HG02798 (cell line): ENCODE measurements at regions not wholly inside any gene's neighbourhood (a gene's known extent, or its start where the extent isn't known, plus 50 kb on each side); places are given as distances from the start of the nearest gene placed in this dataset.

Experiments used
- ATAC-seq: cut with Tn5 transposase; IDR thresholded peaks from one replicate; pipeline ENCODE4 v1.9.1; 2021; ENCODE audit warnings: mild to moderate bottlenecking; ENCODE audit not compliant: unreplicated experiment, poor library complexity

DNA sequence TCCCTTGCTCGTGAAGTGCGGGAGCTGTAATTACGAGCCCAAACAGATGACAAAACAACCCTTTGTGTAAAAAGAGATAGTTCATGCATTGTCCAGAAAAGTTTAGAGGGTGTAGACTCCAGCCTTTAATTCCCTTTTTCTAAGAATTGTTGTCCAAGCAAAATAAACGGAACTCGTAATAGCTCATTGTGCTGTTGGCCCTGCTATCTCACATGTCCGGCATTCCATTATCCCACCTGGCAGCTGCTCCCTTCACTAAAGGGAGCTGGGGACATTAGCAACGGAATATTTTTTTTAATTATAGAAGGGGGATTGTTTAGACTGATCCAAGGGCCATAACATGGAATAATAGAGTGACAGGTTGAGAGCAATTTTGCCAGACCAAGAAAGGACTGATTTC lies 277.5 kb upstream of the TBX3 start:
- no peak for ATAC-seq

DNA sequence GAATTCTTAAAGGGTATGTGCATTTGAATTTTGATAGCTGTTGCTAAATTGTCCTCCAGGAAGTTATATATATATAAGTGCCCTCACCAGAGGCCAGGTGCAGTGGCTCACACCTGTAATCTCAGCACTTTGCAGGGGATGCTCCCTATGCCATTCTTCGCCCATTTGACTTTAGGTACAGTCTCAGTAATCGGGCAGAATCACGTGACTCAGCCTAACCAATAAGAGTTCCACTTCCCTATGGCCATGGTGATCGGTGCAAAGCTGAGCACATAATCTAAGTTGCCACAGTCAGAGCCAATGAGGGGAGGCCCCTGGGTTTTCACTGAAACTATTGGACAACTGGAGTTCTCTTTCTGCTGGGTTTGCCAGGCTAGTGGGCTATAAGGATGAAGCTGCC lies 274.6 kb upstream of the TBX3 start:
- ATAC-seq = no peak

DNA sequence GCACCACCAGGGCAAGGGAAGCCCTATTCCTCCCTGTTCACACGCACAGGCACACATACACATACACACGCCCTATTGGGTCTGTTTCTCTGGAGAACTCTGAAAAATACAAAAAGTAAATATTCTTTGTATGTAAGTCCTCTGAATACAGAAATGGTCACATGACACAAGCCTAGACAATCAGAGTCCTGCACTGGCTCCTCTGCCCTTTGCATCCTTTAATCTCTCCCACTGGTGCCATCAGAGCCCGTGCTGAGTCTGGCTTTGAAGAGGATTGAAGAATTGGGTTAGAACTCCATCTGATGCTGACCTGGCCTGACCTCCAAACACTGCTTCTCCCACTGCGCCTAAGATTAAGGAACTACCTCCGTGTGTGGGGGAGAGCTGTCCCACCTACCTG lies 273.2 kb upstream of the TBX3 start:
- ATAC-seq = no peak

DNA sequence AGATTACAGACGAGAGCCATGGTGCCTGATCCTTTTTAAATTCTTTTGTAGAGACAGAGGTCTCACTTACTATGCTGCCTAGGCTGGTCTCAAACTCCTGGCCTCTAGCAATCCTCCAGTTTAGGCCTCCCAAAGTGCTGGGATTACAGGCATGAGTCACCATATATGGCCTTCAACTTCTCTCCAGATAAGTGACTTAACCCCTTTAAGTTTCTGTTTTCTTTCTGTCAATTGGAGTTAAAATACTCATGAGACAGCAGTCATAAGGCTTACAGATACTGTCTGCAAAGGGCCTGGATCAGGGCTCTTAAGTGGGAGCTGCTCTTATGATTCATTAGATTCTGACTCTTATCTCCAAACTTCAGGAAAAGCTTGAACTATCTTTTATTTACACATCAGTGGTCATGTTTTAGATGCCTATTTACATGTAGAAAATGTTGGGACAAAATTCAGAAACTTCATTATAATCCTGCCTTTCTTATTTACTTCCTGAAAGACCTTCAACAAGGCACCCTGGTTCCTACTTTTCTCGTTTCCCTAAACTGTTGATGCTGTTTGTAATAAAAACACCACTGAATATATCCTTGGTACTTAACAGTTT lies 271.5 kb upstream of the TBX3 start:
- no peak for ATAC-seq

DNA sequence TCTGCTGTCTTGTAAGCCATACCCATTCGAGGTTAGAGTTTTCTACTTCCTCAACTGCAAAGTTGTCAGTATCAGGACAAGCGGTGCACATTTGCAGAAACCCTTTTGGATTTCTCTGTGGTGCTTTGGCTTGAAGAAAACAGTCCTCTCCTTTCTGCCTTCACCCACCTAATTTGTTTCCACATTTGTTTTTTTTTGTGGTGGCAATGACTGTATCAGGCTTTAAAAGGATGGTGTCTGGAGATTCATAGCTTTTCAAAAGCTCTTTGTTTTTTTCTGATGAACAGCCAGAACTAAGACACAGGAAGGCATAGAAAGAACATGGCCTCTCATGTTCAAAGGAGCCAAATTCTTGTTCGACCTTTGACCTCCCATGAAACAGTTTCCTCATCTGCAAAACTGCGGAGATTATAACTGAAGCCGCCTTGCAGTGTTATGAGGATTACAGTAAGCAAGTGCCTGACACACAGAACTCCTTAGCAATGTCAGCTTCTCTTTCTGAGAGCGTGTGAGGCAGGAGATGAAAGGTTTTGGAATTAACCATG lies 270.6 kb upstream of the TBX3 start:
- ATAC-seq = no peak

DNA sequence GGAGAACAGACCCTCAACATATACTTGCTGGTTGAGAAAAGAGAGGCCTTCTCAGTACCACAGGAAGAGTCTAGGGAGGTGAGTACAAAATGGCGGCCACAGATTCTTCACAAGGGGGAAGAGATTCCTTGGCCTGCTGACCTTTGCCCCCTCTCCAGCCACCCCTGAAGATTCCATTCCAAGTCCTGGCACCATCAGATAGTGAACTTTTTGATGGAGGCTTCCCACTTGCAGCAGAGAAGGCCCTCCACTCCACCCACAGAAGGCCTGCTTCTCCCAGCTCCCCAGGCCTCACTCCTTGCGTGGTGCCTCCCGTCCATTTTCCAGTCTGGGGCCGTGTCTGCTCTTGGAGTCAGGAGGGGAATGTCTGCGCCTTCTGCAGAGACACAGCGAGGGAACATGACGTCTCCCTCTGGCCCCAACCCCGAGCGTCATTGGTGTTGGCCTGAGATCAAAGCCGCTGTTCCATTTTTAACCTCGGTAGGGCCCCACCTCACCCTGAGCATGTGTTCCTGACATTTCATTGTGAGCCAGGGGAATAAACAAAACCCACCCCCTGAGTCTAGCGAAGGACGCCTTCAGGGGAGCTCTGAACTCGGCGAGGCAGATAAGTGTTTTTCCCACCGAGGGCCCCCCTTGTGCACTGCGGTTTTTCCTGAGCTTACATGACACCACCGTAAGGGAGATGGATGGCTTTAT lies 268.7 kb upstream of the TBX3 start:
- ATAC-seq = no peak

DNA sequence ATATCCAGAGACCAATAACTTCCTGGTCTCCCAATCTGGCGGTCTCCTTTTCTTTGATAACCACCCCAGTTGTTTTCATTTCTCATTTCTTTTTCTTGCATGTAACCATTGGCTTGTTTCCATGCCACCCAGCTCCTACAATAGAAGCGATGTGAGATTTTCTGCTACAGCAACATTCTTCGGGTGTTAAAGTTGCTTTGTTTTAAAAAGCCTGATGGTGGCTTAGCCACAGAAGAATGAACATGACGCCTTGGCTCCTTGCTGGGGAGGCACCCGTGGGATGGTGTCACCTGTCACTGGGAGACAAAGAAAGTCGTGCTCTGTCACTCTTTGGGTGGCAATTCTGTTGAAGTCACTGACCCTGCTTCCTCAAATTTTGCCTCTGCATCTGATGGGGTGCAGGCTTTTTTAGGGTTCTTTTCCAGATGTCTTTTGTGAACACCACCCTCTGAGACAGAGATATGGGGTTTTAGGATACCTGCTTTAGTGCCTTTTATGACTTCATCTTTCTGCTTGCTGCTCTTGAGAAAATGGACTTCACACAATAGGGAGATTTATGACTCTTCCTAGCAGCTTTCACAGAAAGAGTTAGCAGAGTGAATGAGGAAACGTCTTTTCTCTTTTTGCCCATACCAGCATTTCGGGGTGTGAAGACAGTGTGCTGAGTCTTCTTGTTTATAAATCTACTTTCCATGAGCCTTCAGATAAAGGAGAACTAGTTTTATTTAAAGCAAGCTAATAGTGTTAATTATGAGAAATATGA lies 265.3 kb upstream of the TBX3 start:
- ATAC-seq = no peak

DNA sequence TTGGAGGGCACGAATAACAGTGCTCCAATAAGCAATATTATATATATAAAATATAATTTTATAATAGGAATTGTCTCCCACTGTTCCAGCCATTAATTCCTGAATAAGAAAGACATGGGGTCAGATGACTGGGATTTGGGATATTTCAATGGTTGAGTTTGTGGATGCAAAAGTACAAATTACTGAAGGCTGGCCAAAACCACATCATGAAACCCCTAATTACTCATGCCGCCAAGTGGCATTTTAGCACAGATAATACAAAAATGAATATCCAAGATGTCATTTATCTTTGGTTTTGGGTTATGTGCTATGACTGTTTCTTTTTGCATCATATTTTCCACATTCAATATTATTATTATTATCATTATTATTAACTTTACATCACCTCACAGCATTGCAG lies 261.4 kb upstream of the TBX3 start:
- no peak for ATAC-seq

DNA sequence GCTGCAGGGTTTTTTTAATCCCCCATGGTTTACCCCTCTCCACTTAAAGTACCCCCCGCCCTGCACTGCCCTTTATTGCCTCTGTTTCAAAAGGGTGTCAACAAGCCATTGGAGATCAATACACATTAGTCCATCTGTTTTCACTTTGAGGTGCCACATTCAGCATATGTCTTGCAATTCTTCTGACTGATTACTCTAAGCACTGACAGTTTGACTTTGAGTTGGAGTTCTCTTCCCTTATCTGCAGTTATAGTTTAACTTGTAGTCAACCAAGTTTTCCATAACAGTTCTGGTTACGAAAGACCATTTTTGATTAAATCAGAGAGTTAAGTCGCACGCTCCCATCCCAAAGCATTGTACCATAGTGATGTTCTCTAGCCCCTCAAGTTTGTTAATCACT lies 260.8 kb upstream of the TBX3 start:
- ATAC-seq = no peak

DNA sequence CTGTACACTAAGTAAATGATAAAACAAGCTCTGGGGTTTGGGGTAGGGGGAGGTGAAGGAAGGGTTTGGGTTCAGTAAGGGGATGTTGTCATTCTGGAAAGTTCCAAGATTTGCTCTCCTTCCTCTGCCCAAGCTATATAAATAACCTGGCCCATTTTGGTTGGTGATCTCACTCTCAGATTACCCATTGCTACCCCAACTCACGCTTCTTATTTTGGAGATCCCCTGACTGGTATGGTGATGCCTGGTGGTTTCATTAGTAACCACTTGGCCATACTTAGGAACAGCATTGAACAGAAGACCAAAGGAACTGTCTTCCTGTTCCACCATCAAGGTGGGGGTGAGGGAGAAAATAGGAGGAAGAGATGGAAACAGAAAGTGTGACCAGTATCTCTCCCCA lies 259.6 kb upstream of the TBX3 start:
- no peak for ATAC-seq

DNA sequence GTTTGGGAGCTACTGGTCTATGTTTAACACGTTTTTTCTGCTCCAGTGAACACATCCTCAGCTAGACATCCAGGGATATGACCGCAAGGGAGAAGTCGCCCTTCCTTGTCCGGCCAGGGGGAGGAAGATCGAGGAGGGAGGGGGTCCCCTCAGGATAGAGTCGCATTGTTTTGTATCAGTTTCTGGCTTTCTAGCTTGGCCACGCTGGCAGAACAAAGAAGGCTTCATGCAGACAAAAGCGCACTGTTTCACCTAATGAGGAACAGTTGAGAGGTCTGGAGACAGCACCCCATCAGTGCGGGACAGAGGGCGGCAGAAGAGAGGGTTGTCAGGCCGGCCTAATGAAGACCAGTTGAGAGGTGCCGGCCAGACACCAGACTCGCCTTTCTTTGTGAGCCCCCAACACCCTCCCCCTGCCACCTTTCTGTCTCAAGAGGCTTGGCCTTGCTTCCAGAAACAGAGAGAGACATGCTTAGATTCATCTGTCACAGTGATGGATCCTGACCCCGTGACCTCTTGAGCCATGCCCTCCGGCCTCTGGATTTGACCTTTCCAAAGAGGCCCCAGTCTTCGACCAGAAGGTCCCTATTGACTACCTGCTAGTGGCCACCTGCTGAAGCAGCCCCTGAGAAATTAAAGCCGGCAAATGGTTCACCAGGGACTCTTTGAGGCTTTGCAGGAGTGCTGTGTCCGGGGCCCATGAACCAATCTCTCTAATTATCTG lies 254.7 kb upstream of the TBX3 start:
- ATAC-seq = no peak

DNA sequence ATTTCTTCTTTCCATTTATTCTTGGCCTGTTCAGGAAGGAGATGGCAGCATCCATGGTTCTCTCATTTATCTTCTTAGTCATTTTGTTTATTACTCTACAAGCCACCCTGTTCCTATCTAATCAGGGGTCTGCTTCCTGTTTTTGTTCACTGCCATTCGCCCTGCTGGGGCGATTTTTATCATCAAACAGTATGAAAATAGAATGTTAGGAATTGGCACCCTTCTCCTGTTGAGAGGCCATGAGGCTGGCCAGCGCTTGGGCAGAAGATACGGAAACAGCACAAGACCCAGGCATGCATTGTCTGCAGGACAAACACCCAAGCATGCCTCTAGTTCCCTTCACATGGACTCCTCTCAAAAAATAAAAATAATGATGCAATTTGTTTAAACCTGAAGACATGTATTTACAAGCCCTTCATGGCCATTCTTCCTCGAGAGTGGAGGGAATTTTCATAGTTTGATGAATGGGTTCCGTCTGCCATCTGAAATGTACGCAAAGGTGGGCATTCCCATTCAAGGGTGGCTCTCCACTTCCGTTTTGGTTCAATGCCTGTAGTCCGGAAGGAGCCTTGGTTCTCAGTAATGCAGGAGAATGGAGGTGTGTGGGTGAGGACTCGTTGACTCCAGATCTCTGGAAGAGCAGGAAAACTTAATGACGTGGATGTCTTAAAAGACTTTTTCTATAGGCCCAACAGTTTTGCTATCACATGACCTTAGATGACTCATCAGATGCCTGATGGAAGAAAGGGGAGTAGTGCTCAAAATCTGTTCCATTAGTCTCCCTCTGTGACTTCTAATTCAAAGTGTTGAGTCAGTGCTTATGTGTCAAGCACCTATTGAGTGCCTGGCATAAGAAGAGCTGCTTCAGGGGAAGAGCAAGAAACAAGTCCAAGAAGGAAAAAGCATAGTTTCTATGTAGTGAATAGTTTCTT lies 252.4 kb upstream of the TBX3 start:
- ATAC-seq = no peak

DNA sequence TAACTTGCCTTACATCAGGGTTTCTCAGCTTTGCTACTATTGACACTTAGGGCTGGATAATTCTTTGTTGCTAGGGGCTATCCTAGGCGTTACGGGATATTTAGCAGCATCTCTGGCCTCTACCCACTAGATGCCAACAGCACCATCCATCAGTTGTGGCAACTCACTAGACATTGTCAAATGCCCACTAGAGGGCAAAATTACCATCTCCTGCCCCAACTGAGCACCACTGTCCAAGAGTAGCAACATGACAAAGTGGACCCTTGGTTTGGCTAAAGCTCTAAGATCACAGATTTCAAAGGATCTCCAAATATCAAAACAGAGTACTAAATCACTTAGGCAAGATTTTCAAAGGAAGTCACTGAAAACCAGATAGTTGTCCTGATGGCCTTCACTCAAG lies 251.7 kb upstream of the TBX3 start:
- no peak for ATAC-seq

DNA sequence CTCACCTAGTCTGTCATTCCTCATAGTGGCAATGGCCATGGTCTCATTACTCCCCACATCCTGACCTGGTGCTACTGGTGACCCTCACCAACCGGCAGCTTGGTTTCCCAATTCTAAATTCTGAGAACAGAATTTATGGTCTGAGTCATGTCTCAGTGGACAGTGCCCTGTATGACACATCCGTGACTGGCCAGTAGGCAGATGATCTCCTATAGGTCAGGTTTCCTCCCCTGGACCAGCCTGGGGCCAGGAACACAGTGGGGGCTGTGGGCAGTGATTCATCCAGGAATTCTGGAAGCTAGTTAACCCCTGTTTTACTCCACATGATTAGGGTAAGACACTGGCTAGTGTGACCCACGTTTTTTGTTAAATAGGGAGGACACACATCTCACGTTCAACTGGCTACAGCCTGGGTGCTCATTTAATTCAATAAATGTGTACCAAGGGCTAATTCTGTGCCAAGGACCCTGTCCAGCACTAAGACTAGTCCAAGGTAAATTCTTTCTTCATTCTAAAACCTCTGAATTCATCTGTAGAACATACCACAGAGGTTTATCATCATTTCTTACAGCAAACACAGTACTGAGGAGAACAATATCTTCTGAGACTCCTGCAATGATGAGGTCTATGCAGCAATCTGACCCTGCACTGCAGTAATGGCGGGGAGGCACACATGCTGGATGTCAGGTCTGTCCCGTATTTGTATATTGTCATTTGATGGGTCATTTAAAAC lies 249.6 kb upstream of the TBX3 start:
- ATAC-seq = no peak

DNA sequence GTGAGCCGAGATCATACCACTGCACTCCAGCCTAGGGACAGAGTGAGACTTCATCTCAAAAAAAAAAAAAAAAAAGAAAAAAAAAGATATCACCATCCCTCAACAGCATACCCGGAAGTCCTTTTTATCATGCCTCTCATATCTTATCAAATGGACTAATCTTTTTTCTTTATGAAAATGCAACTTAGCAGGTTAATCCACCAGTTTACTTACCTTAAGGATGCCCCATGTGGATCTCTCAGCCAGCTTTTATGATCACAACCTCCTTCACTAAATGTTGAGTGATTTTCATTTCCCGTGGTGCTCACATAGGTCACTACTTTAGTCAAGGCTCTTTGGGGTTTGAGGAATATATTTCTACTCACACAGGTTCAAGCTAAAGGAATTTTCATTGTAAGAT lies 248.8 kb upstream of the TBX3 start:
- ATAC-seq = no peak

DNA sequence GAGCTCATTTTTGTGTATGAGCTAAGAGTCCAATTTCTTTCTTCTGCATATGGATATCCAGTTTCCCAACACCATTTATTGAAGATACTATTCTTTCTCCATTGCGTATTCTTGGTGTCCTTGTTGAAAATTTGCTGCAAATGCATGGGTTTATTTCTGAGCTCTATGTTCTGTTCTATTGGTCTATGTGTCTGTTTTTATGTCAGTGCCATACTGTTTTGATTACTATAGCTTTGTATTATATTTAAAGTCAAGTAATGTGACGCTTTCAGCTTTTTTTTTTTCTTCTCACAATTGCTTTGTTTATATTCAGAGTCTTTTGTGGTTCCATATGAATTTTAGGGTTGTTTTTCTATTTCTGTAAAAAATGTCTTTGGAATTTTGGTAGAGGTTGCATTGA lies 247.1 kb upstream of the TBX3 start:
- ATAC-seq = no peak

DNA sequence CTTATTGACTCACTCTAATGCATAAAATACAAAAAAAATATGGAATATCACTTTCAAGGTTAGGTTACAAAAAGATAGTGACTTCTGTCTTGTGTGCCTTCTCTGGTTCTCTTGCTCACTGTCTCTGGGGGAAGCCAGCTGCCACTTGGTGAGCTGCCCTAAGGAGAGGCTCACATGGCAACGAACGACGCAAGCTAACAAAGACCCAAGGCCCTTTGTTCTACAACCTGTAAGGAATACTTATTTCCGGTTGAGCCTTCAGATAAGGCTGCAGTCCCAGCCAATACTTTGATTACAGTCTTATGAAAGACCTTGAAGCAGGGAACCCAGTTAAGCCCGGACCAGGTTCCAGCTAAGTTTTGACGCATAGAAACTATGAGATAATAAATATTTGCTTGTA lies 242.4 kb upstream of the TBX3 start:
- ATAC-seq = no peak

DNA sequence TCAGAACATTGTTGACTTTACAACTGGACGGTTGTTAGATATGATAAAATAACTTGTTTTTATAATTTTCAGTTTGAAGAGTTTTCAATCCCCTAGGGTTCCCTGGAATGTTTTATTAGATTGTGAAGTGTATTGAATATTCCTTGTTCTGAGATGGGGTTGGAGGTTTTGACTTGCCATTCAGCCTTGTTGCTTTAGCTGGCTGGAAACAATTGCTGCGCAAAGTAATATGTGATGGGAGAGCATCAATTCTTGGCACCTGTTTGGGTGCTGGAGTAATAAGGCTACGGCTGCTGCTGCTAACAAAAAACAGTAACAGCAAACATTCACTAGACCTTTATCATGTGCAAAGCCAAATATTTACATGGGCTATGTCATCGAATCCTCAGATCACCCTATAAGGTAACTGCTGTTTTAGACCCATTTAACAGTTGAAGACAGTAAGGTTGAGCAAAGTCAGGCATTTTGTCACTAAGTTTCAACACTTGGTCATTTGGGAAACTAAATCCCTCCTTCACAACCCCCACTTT lies 241.0 kb upstream of the TBX3 start:
- ATAC-seq = no peak

DNA sequence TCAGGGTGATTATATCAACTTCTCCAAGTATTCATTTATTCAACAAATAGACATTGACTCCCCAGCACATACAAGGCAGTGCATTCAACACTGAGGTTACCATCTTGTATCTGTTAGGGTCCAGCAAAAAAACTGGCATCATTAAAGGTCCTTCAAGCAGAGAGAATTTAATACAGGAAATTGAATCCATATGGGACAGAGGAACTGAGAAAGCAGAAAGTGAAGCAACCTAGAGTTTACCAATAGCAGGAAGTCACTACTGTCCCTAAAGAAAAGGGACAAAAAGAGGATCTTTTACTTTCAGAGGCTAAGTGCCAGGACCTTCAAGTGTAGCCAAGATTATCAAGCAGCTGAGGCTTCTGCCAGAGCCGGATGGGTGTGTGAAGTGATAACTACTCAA lies 237.8 kb upstream of the TBX3 start:
- no peak for ATAC-seq
